D721Med (cell line): ENCODE measurements at regions not wholly inside any gene's neighbourhood (a gene's known extent, or its start where the extent isn't known, plus 50 kb on each side); places are given as distances from the start of the nearest gene placed in this dataset.

Experiments used
- DNase-seq: peaks from one replicate; pipeline ENCODE4 v3.0.0; 2011; ENCODE audit warnings: low spot score; ENCODE audit not compliant: insufficient read length
- FAIRE-seq: peaks from 2 replicates; lab custom pipeline; 2011; peaks lifted over from hg19 to GRCh38; lab: Jason Lieb, UNC
- TF ChIP-seq, protein P1 (sequence below): IDR thresholded peaks from 2 replicates; pipeline ENCODE4 v1.5.1; 2012; ENCODE audit warnings: mild to moderate bottlenecking, control low read depth; ENCODE audit not compliant: insufficient read depth; ENCODE audit errors: missing control alignments

- no peak for DNase-seq
- TF ChIP-seq, protein P1, sequence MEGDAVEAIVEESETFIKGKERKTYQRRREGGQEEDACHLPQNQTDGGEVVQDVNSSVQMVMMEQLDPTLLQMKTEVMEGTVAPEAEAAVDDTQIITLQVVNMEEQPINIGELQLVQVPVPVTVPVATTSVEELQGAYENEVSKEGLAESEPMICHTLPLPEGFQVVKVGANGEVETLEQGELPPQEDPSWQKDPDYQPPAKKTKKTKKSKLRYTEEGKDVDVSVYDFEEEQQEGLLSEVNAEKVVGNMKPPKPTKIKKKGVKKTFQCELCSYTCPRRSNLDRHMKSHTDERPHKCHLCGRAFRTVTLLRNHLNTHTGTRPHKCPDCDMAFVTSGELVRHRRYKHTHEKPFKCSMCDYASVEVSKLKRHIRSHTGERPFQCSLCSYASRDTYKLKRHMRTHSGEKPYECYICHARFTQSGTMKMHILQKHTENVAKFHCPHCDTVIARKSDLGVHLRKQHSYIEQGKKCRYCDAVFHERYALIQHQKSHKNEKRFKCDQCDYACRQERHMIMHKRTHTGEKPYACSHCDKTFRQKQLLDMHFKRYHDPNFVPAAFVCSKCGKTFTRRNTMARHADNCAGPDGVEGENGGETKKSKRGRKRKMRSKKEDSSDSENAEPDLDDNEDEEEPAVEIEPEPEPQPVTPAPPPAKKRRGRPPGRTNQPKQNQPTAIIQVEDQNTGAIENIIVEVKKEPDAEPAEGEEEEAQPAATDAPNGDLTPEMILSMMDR = no peak
- FAIRE-seq = no peak
These were observed 478.4 kb downstream of the STK39 start for GRCh38 chr2:167769020-167769419.

- TF ChIP-seq, protein P1 = no peak
- DNase-seq (no peak), FAIRE-seq (no peak)
These were observed 479.6 kb downstream of the STK39 start for GRCh38 chr2:167767830-167768229.

GRCh38 chr2:167764772-167765341, 482.5 kb downstream of the STK39 start:
- FAIRE-seq (no peak), DNase-seq (no peak)
- TF ChIP-seq, protein P1 = no peak

- DNase-seq = no peak
- FAIRE-seq = no peak
- TF ChIP-seq, protein P1 = no peak
These were observed 485.8 kb downstream of the STK39 start for GRCh38 chr2:167761465-167762136.

- TF ChIP-seq, protein P1 = no peak
- FAIRE-seq (no peak), DNase-seq (no peak)
These were observed 487.9 kb downstream of the STK39 start for GRCh38 chr2:167759531-167759930.

- DNase-seq = no peak
- no peak for FAIRE-seq
- TF ChIP-seq, protein P1 = no peak
These were observed 489.1 kb downstream of the STK39 start for GRCh38 chr2:167758292-167758691.

DNA sequence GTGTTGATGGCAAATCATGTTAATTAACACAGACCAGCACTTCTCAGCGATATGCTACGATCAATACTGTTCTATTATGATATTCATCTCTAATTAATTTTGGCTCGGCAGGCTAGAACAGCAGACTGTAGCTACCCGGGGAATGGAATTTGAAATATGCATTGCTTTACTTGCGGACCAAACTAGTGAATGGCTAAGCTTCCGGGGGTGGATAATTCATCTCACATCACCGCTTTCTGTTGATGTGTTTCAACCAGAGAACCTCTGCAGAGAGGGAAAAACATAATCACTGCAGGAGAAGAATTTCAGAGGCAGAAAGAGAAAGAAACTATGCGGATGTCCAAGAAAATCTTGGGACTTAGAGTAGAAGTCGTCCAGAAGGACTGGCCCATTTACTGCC, 490.9 kb downstream of the STK39 start:
- no peak for FAIRE-seq
- TF ChIP-seq, protein P1 = no peak
- DNase-seq = no peak
